GM23338 (cell line): ENCODE measurements at regions not wholly inside any gene's neighbourhood (a gene's known extent, or its start where the extent isn't known, plus 50 kb on each side); places are given as distances from the start of the nearest gene placed in this dataset.

Experiments
- ATAC-seq: fragments of 200-7000 bp; cut with Tn5 transposase; 3 replicates; pipeline ENCODE4 v1.9.1; 2020
- DNase-seq: peaks from one replicate; pipeline ENCODE4 v3.0.0-alpha.2; 2015; ENCODE audit warnings: low spot score
- H2AFZ ChIP-seq: fragments of 200-600 bp; sonication (generic); 2 replicates; pipeline ENCODE4 v1.8.0; 2016; ENCODE audit warnings: antibody characterized with exemption, mild to moderate bottlenecking, moderate library complexity
- H3F3A ChIP-seq: fragments of 200-600 bp; sonication (generic); replicated peaks from 2 replicates; pipeline ENCODE4 v1.8.0; 2017; ENCODE audit warnings: antibody characterized with exemption, mixed run types, low read depth
- H3K27ac ChIP-seq: fragments of 200-600 bp; sonication (generic); 2 replicates; pipeline ENCODE4 v1.6.1; 2016; ENCODE audit warnings: low read depth
- H3K27me3 ChIP-seq: fragments of 200-600 bp; sonication (generic); 2 replicates; pipeline ENCODE4 v1.8.0; 2016; ENCODE audit warnings: mild to moderate bottlenecking, mixed run types, moderate library complexity; ENCODE audit not compliant: insufficient read depth
- H3K36me3 ChIP-seq: fragments of 200-600 bp; sonication (generic); 2 replicates; pipeline ENCODE4 v1.8.0; 2016; ENCODE audit warnings: mild to moderate bottlenecking; ENCODE audit not compliant: insufficient read depth
- H3K4me1 ChIP-seq: fragments of 200-600 bp; sonication (generic); 2 replicates; pipeline ENCODE4 v1.8.0; 2016; ENCODE audit warnings: mild to moderate bottlenecking, moderate library complexity; ENCODE audit not compliant: insufficient read depth
- H3K4me2 ChIP-seq: fragments of 200-600 bp; sonication (generic); 2 replicates; pipeline ENCODE4 v1.7.1; 2017; ENCODE audit warnings: mixed run types
- H3K4me3 ChIP-seq: fragments of 200-600 bp; sonication (generic); 2 replicates; pipeline ENCODE4 v1.6.1; 2016; ENCODE audit warnings: mixed run types
- H3K79me2 ChIP-seq: fragments of 200-600 bp; sonication (generic); replicated peaks from 2 replicates; pipeline ENCODE4 v1.8.0; 2017; ENCODE audit warnings: mild to moderate bottlenecking; ENCODE audit not compliant: insufficient read depth
- H3K9me2 ChIP-seq: fragments of 200-600 bp; sonication (generic); 2 replicates; pipeline ENCODE4 v1.8.0; 2017; ENCODE audit not compliant: insufficient read depth
- H4K20me1 ChIP-seq: fragments of 200-600 bp; sonication (generic); replicated peaks from 2 replicates; pipeline ENCODE4 v1.8.0; 2017; ENCODE audit warnings: mild to moderate bottlenecking; ENCODE audit not compliant: insufficient read depth
- H3K27ac Mint-ChIP-seq: 2 replicates; pipeline ENCODE4 v1.8.0; 2020; ENCODE audit warnings: inconsistent platforms, mild to moderate bottlenecking, moderate library complexity, mixed read lengths
- H3K27me3 Mint-ChIP-seq: 3 replicates; pipeline ENCODE4 v1.8.0; 2022; ENCODE audit warnings: low read depth, mild to moderate bottlenecking, moderate library complexity, mixed read lengths, inconsistent platforms; ENCODE audit not compliant: insufficient read depth, poor library complexity
- H3K36me3 Mint-ChIP-seq: 3 replicates; pipeline ENCODE4 v1.8.0; 2021; ENCODE audit warnings: low read depth, mild to moderate bottlenecking, inconsistent platforms, moderate library complexity, mixed read lengths
- H3K4me1 Mint-ChIP-seq: 3 replicates; pipeline ENCODE4 v1.8.0; 2020; ENCODE audit warnings: mild to moderate bottlenecking, inconsistent platforms, mixed read lengths
- H3K4me3 Mint-ChIP-seq: 3 replicates; pipeline ENCODE4 v1.8.0; 2021; ENCODE audit warnings: moderate library complexity, mild to moderate bottlenecking, inconsistent platforms, mixed read lengths
- H3K9me3 Mint-ChIP-seq: 3 replicates; pipeline ENCODE4 v1.8.0; 2020; ENCODE audit warnings: moderate library complexity, mild to moderate bottlenecking, inconsistent platforms, mixed read lengths
- NANOG ChIP-seq: IDR thresholded peaks from 2 replicates; pipeline ENCODE4 v1.6.1; 2016; ENCODE audit warnings: antibody characterized with exemption, borderline replicate concordance
- POLR2AphosphoS5 ChIP-seq: IDR thresholded peaks from 2 replicates; pipeline ENCODE4 v1.6.1; 2016; ENCODE audit warnings: antibody characterized with exemption, low read depth
- ZNF114 ChIP-seq: fragments of 250-450 bp; sonication (Bioruptor Pico); IDR thresholded peaks from 2 replicates; pipeline ENCODE4 v1.5.0; 2020; ENCODE audit warnings: mild to moderate bottlenecking, moderate library complexity
- TF ChIP-seq, protein P1 (sequence below): fragments of 250-450 bp; sonication (Bioruptor Pico); IDR thresholded peaks from 2 replicates; pipeline ENCODE4 v1.5.0; 2020; ENCODE audit warnings: mild to moderate bottlenecking, moderate library complexity
- TF ChIP-seq, protein P2 (sequence below): IDR thresholded peaks from one replicate; pipeline ENCODE4 v1.6.1; 2018; ENCODE audit warnings: antibody characterized with exemption; ENCODE audit not compliant: unreplicated experiment
- TF ChIP-seq, protein P3 (sequence below), 2 experiments: fragments of 200-600 bp in 1 of 2; sonication (generic) in 1 of 2; conservative IDR thresholded peaks; 2 replicates each; pipeline versions ENCODE4 v1.5.1 to v1.6.1; 2016 to 2017; ENCODE audit warnings: antibody characterized with exemption in 2 of 2, low read depth in 2 of 2, mild to moderate bottlenecking in 2 of 2, moderate library complexity in 1 of 2

DNA sequence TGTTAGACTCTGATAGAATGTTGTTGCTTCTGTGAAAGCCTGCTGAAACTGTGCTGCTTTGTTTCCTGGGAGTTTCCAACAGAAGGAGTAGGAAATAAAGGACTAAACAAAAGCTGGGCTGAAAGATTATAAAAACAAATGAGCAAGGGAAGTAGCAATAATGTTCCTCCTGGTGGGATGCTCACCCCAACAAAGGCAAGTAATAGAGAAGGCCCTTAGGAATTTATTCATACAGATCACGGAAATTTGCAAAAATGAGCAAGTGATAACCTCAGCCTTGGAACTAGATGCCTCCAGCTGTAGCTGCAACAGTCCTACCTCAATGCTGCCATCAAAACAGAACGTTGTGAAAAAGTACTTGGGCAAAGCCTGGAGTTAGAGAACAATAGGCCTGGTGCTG, 1248.0 kb upstream of the C9orf72 start:
- H3K9me2 ChIP-seq = peaks cover 9% of the 10 kb centered on the region; the same call in 1 of the 2 replicates
- no peak overlapping the region for H2AFZ ChIP-seq
- peaks cover 14% of the 10 kb centered on the region; the same call in 2 of the 3 replicates for H3K9me3 Mint-ChIP-seq
- peak; percentile 12 for DNase-seq
- 0 out of 2 replicates have a peak, but pooled peaks cover 4% of the 10 kb centered on the region for H3K36me3 ChIP-seq
- H3K27ac Mint-ChIP-seq = peak overlapping the region; percentile 13
- H3K4me2 ChIP-seq = peak overlapping the region; percentile 12
- no peaks in the 10 kb centered on the region for H3K27me3 Mint-ChIP-seq
- H3K36me3 Mint-ChIP-seq = peaks cover 27% of the 10 kb centered on the region
- TF ChIP-seq NANOG = peak; percentile 88
- peak; percentile 28; the same call in 1 of the 2 replicates for TF ChIP-seq ZNF114 (CRISPR knock-in tag)
- TF ChIP-seq, protein P1, sequence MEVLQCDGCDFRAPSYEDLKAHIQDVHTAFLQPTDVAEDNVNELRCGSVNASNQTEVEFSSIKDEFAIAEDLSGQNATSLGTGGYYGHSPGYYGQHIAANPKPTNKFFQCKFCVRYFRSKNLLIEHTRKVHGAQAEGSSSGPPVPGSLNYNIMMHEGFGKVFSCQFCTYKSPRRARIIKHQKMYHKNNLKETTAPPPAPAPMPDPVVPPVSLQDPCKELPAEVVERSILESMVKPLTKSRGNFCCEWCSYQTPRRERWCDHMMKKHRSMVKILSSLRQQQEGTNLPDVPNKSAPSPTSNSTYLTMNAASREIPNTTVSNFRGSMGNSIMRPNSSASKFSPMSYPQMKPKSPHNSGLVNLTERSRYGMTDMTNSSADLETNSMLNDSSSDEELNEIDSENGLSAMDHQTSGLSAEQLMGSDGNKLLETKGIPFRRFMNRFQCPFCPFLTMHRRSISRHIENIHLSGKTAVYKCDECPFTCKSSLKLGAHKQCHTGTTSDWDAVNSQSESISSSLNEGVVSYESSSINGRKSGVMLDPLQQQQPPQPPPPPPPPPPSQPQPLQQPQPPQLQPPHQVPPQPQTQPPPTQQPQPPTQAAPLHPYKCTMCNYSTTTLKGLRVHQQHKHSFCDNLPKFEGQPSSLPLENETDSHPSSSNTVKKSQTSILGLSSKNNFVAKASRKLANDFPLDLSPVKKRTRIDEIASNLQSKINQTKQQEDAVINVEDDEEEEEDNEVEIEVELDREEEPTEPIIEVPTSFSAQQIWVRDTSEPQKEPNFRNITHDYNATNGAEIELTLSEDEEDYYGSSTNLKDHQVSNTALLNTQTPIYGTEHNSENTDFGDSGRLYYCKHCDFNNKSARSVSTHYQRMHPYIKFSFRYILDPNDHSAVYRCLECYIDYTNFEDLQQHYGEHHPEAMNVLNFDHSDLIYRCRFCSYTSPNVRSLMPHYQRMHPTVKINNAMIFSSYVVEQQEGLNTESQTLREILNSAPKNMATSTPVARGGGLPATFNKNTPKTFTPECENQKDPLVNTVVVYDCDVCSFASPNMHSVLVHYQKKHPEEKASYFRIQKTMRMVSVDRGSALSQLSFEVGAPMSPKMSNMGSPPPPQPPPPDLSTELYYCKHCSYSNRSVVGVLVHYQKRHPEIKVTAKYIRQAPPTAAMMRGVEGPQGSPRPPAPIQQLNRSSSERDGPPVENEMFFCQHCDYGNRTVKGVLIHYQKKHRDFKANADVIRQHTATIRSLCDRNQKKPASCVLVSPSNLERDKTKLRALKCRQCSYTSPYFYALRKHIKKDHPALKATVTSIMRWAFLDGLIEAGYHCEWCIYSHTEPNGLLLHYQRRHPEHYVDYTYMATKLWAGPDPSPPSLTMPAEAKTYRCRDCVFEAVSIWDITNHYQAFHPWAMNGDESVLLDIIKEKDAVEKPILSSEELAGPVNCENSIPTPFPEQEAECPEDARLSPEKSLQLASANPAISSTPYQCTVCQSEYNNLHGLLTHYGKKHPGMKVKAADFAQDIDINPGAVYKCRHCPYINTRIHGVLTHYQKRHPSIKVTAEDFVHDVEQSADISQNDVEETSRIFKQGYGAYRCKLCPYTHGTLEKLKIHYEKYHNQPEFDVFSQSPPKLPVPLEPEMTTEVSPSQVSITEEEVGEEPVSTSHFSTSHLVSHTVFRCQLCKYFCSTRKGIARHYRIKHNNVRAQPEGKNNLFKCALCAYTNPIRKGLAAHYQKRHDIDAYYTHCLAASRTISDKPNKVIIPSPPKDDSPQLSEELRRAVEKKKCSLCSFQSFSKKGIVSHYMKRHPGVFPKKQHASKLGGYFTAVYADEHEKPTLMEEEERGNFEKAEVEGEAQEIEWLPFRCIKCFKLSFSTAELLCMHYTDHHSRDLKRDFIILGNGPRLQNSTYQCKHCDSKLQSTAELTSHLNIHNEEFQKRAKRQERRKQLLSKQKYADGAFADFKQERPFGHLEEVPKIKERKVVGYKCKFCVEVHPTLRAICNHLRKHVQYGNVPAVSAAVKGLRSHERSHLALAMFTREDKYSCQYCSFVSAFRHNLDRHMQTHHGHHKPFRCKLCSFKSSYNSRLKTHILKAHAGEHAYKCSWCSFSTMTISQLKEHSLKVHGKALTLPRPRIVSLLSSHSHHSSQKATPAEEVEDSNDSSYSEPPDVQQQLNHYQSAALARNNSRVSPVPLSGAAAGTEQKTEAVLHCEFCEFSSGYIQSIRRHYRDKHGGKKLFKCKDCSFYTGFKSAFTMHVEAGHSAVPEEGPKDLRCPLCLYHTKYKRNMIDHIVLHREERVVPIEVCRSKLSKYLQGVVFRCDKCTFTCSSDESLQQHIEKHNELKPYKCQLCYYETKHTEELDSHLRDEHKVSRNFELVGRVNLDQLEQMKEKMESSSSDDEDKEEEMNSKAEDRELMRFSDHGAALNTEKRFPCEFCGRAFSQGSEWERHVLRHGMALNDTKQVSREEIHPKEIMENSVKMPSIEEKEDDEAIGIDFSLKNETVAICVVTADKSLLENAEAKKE = no peak; the same call in 1 of the 2 replicates
- TF ChIP-seq POLR2AphosphoS5 = no peak
- no peaks in the 10 kb centered on the region for H4K20me1 ChIP-seq
- no peaks in the 10 kb centered on the region for H3K79me2 ChIP-seq
- H3K4me1 Mint-ChIP-seq = peaks cover 56% of the 10 kb centered on the region
- no peaks in the 10 kb centered on the region for H3K27me3 ChIP-seq
- H3F3A ChIP-seq = no peaks in the 10 kb centered on the region
- H3K4me3 ChIP-seq = no peak overlapping the region
- H3K4me3 Mint-ChIP-seq = no peak overlapping the region
- H3K27ac ChIP-seq = peak overlapping the region; percentile 47
- H3K4me1 ChIP-seq = peaks cover 44% of the 10 kb centered on the region
- ATAC-seq = peak; percentile 35

DNA sequence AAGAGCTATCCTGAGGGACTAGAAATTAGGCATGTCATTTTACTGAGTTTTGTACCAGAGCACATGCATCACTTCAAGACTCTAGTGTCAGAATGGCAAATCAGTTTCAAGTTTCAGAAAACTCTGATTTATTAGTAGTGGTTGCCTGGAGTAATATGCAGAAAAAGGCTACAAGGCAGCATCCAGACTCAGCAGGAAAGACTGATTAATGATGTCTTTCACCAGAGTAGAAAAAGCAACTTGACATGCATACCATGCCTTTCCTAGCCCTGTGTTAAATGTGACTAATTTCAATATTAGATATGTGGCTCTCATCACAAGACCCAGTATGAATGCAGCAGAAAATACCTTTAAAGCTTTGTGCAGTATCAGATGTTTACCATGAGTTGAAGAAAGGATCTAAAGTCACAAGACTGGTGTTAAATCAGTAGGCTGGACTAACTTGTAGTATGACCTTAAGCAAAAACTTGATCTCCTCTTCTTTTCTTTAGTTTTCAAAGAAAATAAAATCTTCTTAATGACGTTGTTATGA, 1251.2 kb upstream of the C9orf72 start:
- Histone ChIP-seq H3K4me2 (peak overlapping the region; percentile 48; the same call in 1 of the 2 replicates), H3K4me1 (peaks cover 46% of the 10 kb centered on the region), H3K79me2 (no peaks in the 10 kb centered on the region), H3K4me3 (no peak overlapping the region), H3K36me3 (0 out of 2 replicates have a peak, but pooled peaks cover 4% of the 10 kb centered on the region), H3F3A (no peaks in the 10 kb centered on the region), H2AFZ (no peak overlapping the region), H3K9me2 (peaks cover 3% of the 10 kb centered on the region; the same call in 1 of the 2 replicates), H3K27me3 (no peaks in the 10 kb centered on the region), H4K20me1 (no peaks in the 10 kb centered on the region), H3K27ac (no peak overlapping the region)
- peaks cover 50% of the 10 kb centered on the region for H3K4me1 Mint-ChIP-seq
- DNase-seq (no peak), ATAC-seq (no peak)
- TF ChIP-seq, protein P2, sequence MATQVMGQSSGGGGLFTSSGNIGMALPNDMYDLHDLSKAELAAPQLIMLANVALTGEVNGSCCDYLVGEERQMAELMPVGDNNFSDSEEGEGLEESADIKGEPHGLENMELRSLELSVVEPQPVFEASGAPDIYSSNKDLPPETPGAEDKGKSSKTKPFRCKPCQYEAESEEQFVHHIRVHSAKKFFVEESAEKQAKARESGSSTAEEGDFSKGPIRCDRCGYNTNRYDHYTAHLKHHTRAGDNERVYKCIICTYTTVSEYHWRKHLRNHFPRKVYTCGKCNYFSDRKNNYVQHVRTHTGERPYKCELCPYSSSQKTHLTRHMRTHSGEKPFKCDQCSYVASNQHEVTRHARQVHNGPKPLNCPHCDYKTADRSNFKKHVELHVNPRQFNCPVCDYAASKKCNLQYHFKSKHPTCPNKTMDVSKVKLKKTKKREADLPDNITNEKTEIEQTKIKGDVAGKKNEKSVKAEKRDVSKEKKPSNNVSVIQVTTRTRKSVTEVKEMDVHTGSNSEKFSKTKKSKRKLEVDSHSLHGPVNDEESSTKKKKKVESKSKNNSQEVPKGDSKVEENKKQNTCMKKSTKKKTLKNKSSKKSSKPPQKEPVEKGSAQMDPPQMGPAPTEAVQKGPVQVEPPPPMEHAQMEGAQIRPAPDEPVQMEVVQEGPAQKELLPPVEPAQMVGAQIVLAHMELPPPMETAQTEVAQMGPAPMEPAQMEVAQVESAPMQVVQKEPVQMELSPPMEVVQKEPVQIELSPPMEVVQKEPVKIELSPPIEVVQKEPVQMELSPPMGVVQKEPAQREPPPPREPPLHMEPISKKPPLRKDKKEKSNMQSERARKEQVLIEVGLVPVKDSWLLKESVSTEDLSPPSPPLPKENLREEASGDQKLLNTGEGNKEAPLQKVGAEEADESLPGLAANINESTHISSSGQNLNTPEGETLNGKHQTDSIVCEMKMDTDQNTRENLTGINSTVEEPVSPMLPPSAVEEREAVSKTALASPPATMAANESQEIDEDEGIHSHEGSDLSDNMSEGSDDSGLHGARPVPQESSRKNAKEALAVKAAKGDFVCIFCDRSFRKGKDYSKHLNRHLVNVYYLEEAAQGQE = no peak
- TF ChIP-seq, protein P3, sequence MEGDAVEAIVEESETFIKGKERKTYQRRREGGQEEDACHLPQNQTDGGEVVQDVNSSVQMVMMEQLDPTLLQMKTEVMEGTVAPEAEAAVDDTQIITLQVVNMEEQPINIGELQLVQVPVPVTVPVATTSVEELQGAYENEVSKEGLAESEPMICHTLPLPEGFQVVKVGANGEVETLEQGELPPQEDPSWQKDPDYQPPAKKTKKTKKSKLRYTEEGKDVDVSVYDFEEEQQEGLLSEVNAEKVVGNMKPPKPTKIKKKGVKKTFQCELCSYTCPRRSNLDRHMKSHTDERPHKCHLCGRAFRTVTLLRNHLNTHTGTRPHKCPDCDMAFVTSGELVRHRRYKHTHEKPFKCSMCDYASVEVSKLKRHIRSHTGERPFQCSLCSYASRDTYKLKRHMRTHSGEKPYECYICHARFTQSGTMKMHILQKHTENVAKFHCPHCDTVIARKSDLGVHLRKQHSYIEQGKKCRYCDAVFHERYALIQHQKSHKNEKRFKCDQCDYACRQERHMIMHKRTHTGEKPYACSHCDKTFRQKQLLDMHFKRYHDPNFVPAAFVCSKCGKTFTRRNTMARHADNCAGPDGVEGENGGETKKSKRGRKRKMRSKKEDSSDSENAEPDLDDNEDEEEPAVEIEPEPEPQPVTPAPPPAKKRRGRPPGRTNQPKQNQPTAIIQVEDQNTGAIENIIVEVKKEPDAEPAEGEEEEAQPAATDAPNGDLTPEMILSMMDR (conservative IDR thresholded peaks at IDR 0.05; ENCODE audit: low read depth in 2 of 2) = no peak
- H3K4me3 Mint-ChIP-seq = no peak overlapping the region
- no peaks in the 10 kb centered on the region for H3K27me3 Mint-ChIP-seq
- peaks cover 14% of the 10 kb centered on the region; the same call in 2 of the 3 replicates for H3K9me3 Mint-ChIP-seq
- H3K27ac Mint-ChIP-seq = no peak overlapping the region
- H3K36me3 Mint-ChIP-seq = peaks cover 30% of the 10 kb centered on the region
